HCT116 (cell line): ENCODE measurements at regions not wholly inside any gene's neighbourhood (a gene's known extent, or its start where the extent isn't known, plus 50 kb on each side); places are given as distances from the start of the nearest gene placed in this dataset.

Source experiments
- ATAC-seq: fragments of 200-7000 bp; cut with Tn5 transposase; 2 replicates; pipeline ENCODE4 v1.9.1; 2020; ENCODE audit warnings: mild to moderate bottlenecking, moderate library complexity
- BruUV-seq: library from RNA; stranded (reverse); fragments of 400-500 nt; replicated peaks from 2 replicates; lab custom pipeline; 2021; lab: Mats Ljungman, UMichigan
- CTCF ChIA-PET: fragments of 300-600 bp; sonication (Branson Sonifier 250); formaldehyde crosslinking; loops from one replicate; lab custom pipeline; 2021; ENCODE audit warnings: antibody characterized with exemption; lab: Charles Lee
- POLR2A ChIA-PET: fragments of 300-600, 350-600 bp; sonication (Branson Sonifier 250); formaldehyde crosslinking; loops from one replicate; lab custom pipeline; 2021; ENCODE audit warnings: antibody characterized with exemption; lab: Charles Lee
- RAD21 ChIA-PET, 2 experiments: fragments of 300-600 bp; sonication (Branson Sonifier 250); formaldehyde crosslinking; loops; one replicate each; lab custom pipeline; 2023; ENCODE audit warnings: low total read pairs in 2 of 2; ENCODE audit not compliant: uncharacterized antibody in 2 of 2, unreplicated experiment in 2 of 2, low non-redundant PET in 1 of 2; lab: Charles Lee
- DNase-seq: peaks from one replicate; pipeline ENCODE4 v3.0.0-alpha.2; 2010; ENCODE audit warnings: low read depth, low spot score
- H2AFZ ChIP-seq: fragments of 200-600 bp; shearing (Covaris generic), sonication (generic); 2 replicates; pipeline ENCODE4 v1.6.1; 2017; ENCODE audit warnings: low read depth, mixed run types, mixed read lengths, antibody characterized with exemption, low read length; ENCODE audit not compliant: poor library complexity, severe bottlenecking
- H3K27ac ChIP-seq: 2 replicates; pipeline ENCODE4 v1.5.1; 2012; ENCODE audit warnings: low read depth, low read length
- H3K27me3 ChIP-seq: fragments of 200-600 bp; sonication (generic); 2 replicates; pipeline ENCODE4 v1.6.1; 2016; ENCODE audit warnings: mixed run types, low read length, mixed read lengths; ENCODE audit not compliant: insufficient read depth
- H3K36me3 ChIP-seq, 2 experiments: fragments of 200-500 bp in 1 of 2; fragments of 200-600 bp in 1 of 2; sonication (Bioruptor generic) in 1 of 2; sonication (generic) in 1 of 2; 2 replicates each; pipeline versions ENCODE4 v1.5.1 to v1.6.1; 2014 to 2016; ENCODE audit warnings: low read length in 2 of 2, inconsistent platforms in 1 of 2, mixed read lengths in 1 of 2, mixed run types in 1 of 2; ENCODE audit not compliant: insufficient read depth in 2 of 2, control insufficient read depth in 1 of 2
- H3K4me1 ChIP-seq, 2 experiments: fragments of 200-600 bp in 1 of 2; sonication (generic) in 1 of 2; 2 replicates each; pipeline versions ENCODE4 v1.5.1 to v1.6.1; 2012 to 2017; ENCODE audit warnings: low read length in 2 of 2, inconsistent platforms in 1 of 2, mild to moderate bottlenecking in 1 of 2, mixed read lengths in 1 of 2, mixed run types in 1 of 2, moderate library complexity in 1 of 2; ENCODE audit not compliant: insufficient read depth in 2 of 2, control insufficient read depth in 1 of 2
- H3K4me2 ChIP-seq: fragments of 200-600 bp; sonication (generic); 2 replicates; pipeline ENCODE4 v1.6.1; 2017; ENCODE audit warnings: mixed run types, low read length, mixed read lengths
- H3K4me3 ChIP-seq, 2 experiments: fragments of 200-600 bp in 1 of 2; sonication (generic) in 1 of 2; replicated peaks in 1 of 2; 2 replicates each; pipeline ENCODE4 v1.5.1; 2011 to 2016; ENCODE audit warnings: low read length in 2 of 2, control low read depth in 1 of 2, low read depth in 1 of 2, mild to moderate bottlenecking in 1 of 2, mixed read lengths in 1 of 2, mixed run types in 1 of 2
- H3K79me2 ChIP-seq: fragments of 200-600 bp; sonication (generic); 2 replicates; pipeline ENCODE4 v1.6.1; 2017; ENCODE audit warnings: mild to moderate bottlenecking, mixed run types, low read length, moderate library complexity, mixed read lengths; ENCODE audit not compliant: insufficient read depth
- H3K9ac ChIP-seq: fragments of 200-600 bp; sonication (generic); 2 replicates; pipeline ENCODE4 v1.6.1; 2016; ENCODE audit warnings: low read length, mixed read lengths
- H3K9me2 ChIP-seq: fragments of 200-600 bp; sonication (generic), shearing (Covaris generic); 2 replicates; pipeline ENCODE4 v1.6.1; 2017; ENCODE audit warnings: mixed run types, mild to moderate bottlenecking, moderate library complexity; ENCODE audit not compliant: insufficient read depth
- H3K9me3 ChIP-seq, 2 experiments: fragments of 200-500 bp in 1 of 2; fragments of 200-600 bp in 1 of 2; sonication (Bioruptor generic) in 1 of 2; sonication (generic) in 1 of 2; 2 replicates each; pipeline ENCODE4 v1.6.1; 2014 to 2017; ENCODE audit warnings: low read length in 2 of 2, mixed read lengths in 2 of 2, inconsistent platforms in 1 of 2, low read depth in 1 of 2, mild to moderate bottlenecking in 1 of 2, mixed run types in 1 of 2, moderate library complexity in 1 of 2; ENCODE audit not compliant: control insufficient read depth in 1 of 2, insufficient read depth in 1 of 2
- H4K20me1 ChIP-seq: fragments of 200-600 bp; sonication (generic), shearing (Covaris generic); 2 replicates; pipeline ENCODE4 v1.6.1; 2017; ENCODE audit warnings: mixed run types, mild to moderate bottlenecking, moderate library complexity; ENCODE audit not compliant: insufficient read depth
- ATF3 ChIP-seq: IDR thresholded peaks from 2 replicates; pipeline ENCODE4 v1.6.1; 2012
- ELF1 ChIP-seq: IDR thresholded peaks from 2 replicates; pipeline ENCODE4 v1.6.1; 2012; ENCODE audit warnings: low read depth, borderline replicate concordance
- EZH2phosphoT487 ChIP-seq: fragments of 200-600 bp; IDR thresholded peaks from 2 replicates; pipeline ENCODE4 v1.6.1; 2018; ENCODE audit warnings: antibody characterized with exemption, borderline replicate concordance
- JUND ChIP-seq: IDR thresholded peaks from 2 replicates; pipeline ENCODE4 v1.6.1; 2012
- POLR2AphosphoS5 ChIP-seq: IDR thresholded peaks from 2 replicates; pipeline ENCODE4 v1.6.1; 2011; ENCODE audit warnings: mild to moderate bottlenecking, low read depth, low read length, moderate library complexity
- RAD21 ChIP-seq: IDR thresholded peaks from 2 replicates; pipeline ENCODE4 v1.6.1; 2012; ENCODE audit warnings: low read depth, mild to moderate bottlenecking
- SIN3A ChIP-seq: IDR thresholded peaks from 2 replicates; pipeline ENCODE4 v1.6.1; 2012; ENCODE audit warnings: low read depth
- TCF7L2 ChIP-seq: IDR thresholded peaks from 2 replicates; pipeline ENCODE4 v1.7.0; 2011; ENCODE audit warnings: borderline replicate concordance, inconsistent platforms; ENCODE audit not compliant: insufficient read depth, insufficient read length; ENCODE audit errors: extremely low read depth
- ZBTB33 ChIP-seq: IDR thresholded peaks from 2 replicates; pipeline ENCODE4 v1.6.1; 2011; ENCODE audit warnings: mild to moderate bottlenecking, low read length, moderate library complexity; ENCODE audit not compliant: insufficient replicate concordance; ENCODE audit errors: extremely low read depth
- ZFX ChIP-seq: fragments of 450-650 bp; IDR thresholded peaks from 2 replicates; pipeline ENCODE4 v1.6.1; 2017
- ZNF274 ChIP-seq: fragments of 200-500 bp; sonication (Bioruptor generic); IDR thresholded peaks from 2 replicates; pipeline ENCODE4 v1.6.1; 2014; ENCODE audit warnings: mild to moderate bottlenecking, low read depth, low read length, inconsistent platforms
- intact Hi-C: fragments of 100-400 bp; cut with micrococcal nuclease; formaldehyde crosslinking; loops from 2 replicates; pipeline ENCODE4 v1.10.0; 2022

GRCh38 chr4:22130741-22131140 is 182.2 kb upstream of the KCNIP4 start:
- Histone ChIP-seq H2AFZ (no peak overlapping the region), H4K20me1 (no peaks in the 10 kb centered on the region; the same call in 1 of the 2 replicates), H3K36me3 (no peaks in the 10 kb centered on the region), H3K4me3 (no peak overlapping the region), H3K9me3 (no peaks in the 10 kb centered on the region), H3K79me2 (no peaks in the 10 kb centered on the region), H3K27ac (no peak overlapping the region), H3K9ac (no peak overlapping the region)
- CTCF ChIA-PET = no interaction called here
- intact Hi-C loops = loop anchor here (10.0 kb wide), 1 partner anchor 564 kb away; the partner anchor contains the start of gene GBA3
- no peak for ATAC-seq
- TF ChIP-seq SIN3A = no peak
- no peak for TF ChIP-seq ATF3
- TF ChIP-seq EZH2phosphoT487 = no peak
- no peak for TF ChIP-seq JUND
- no peak for TF ChIP-seq ZFX
- no peak for TF ChIP-seq ZNF274
- no peak for TF ChIP-seq ZBTB33
- no peak for TF ChIP-seq ELF1
- no peak for TF ChIP-seq POLR2AphosphoS5
- TF ChIP-seq TCF7L2 = no peak
- no peak for TF ChIP-seq RAD21
- TF ChIP-seq, all 23 proteins: peak for 0
- no peak overlapping the region for H3K4me2 ChIP-seq
- ChIA-PET RAD21 (no interaction called here), POLR2A (no interaction called here)
- no TSS peak for BruUV-seq
- DNase-seq = no peak
- H3K27me3 ChIP-seq = no peaks in the 10 kb centered on the region
- no peaks in the 10 kb centered on the region for H3K9me2 ChIP-seq
- H3K4me1 ChIP-seq = no peaks in the 10 kb centered on the region
